ENCODE measurements at regions not wholly inside any gene's neighbourhood (a gene's known extent, or its start where the extent isn't known, plus 50 kb on each side); places are given as distances from the start of the nearest gene placed in this dataset.
"Not testable (repeated sequence)": the region's sequence is repeated elsewhere in the genome, so short reads cannot be mapped to it uniquely, and the experiment has no call there.

- not testable (repeated sequence) for TF ChIP-seq TAF1, POLR2A (IDR thresholded peaks at IDR 0.05; ENCODE audit: low read depth, low read length)
Measured at GRCh38 chr12:38183617-38184016, 133.0 kb upstream of the ALG10B start.

Data from GM12891 (cell line).